NT2/D1 (cell line): ENCODE measurements at regions not wholly inside any gene's neighbourhood (a gene's known extent, or its start where the extent isn't known, plus 50 kb on each side); places are given as distances from the start of the nearest gene placed in this dataset.

ENCODE experiments used
- DNase-seq: peaks from one replicate; pipeline ENCODE4 v3.0.0-alpha.2; 2011; ENCODE audit warnings: low read depth, low spot score
- H3K27me3 ChIP-seq: 2 replicates; pipeline ENCODE4 v1.6.0; 2011; ENCODE audit warnings: mild to moderate bottlenecking; ENCODE audit not compliant: insufficient read length, insufficient read depth
- H3K36me3 ChIP-seq: 2 replicates; pipeline ENCODE4 v1.6.1; 2011; ENCODE audit warnings: mild to moderate bottlenecking, low read length, mixed read lengths; ENCODE audit not compliant: insufficient read depth, insufficient read length
- H3K4me1 ChIP-seq: 2 replicates; pipeline ENCODE4 v1.5.1; 2011; ENCODE audit not compliant: insufficient read depth, insufficient read length
- H3K4me3 ChIP-seq: 2 replicates; pipeline ENCODE4 v1.5.1; 2011; ENCODE audit warnings: low read depth; ENCODE audit not compliant: insufficient read length
- H3K9ac ChIP-seq: 2 replicates; pipeline ENCODE4 v1.6.0; 2011; ENCODE audit warnings: low read depth; ENCODE audit not compliant: insufficient read length
- H3K9me3 ChIP-seq: 2 replicates; pipeline ENCODE4 v1.5.1; 2011; ENCODE audit warnings: mild to moderate bottlenecking, low read length; ENCODE audit not compliant: insufficient read depth
- SUZ12 ChIP-seq: IDR thresholded peaks from 2 replicates; pipeline ENCODE4 v1.6.1; 2011; ENCODE audit not compliant: insufficient read length, insufficient read depth; ENCODE audit errors: extremely low read depth
- YY1 ChIP-seq: IDR thresholded peaks from 2 replicates; pipeline ENCODE4 v1.6.1; 2011; ENCODE audit not compliant: insufficient read length, insufficient read depth
- ZNF274 ChIP-seq: IDR thresholded peaks from 2 replicates; pipeline ENCODE4 v1.6.1; 2011; ENCODE audit warnings: mild to moderate bottlenecking, low read depth, low read length

DNA sequence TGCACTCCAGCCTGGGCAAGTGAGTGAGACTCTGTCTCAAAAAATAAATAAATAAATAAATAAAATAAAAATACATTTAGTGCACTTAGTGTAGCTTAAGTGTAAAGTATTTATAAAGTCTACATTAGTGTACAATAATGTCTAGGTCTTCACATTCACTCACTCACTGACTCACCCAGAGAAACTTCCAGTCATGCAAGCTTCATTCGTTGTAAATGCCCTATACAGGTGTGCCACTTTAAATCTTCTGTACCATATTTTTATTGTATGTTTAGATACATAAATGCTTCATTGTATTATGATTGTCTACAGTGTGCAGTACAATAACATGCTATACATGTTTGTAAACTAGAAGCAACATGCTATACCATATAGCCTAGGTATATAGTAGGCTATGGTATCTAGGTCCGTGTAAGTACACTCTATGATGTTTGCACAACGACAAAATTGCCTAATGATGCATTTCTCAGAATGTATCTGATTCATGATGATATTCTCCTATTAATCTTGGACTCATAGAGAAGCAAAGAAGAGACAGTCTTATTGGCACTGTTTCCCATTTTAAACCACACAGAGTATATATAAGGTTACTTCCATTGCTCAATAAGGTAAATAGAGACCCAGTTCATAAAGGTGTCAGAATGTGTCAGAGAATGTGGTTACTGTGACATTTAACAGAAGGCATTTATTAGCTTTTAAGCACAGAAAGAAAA, 1314.9 kb downstream of the CDH11 start:
- no peak overlapping the region for H3K9ac ChIP-seq
- H3K9me3 ChIP-seq = no peaks in the 10 kb centered on the region
- TF ChIP-seq YY1 (no peak), SUZ12 (no peak), ZNF274 (no peak)
- no peaks in the 10 kb centered on the region for H3K36me3 ChIP-seq
- H3K4me3 ChIP-seq = no peak overlapping the region
- DNase-seq = no peak
- H3K4me1 ChIP-seq = no peaks in the 10 kb centered on the region
- no peaks in the 10 kb centered on the region for H3K27me3 ChIP-seq

DNA sequence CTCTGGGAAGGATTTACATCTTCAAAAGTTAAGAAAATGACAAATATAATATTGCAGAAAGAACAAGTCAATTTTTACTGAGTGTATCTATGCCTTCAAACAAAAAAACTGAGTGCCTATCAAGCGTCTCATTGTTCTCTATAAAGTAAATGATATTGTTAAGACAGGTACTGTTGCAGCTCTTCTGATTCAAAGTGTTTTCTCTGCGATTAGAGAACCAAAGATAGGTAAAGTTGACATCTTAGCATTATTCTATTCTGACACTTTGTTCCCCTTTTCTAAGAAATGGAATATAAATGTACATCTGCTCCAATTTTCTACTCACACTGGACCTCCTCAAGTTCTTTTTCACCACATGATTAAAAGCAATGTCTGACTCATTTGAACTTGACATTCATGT, 1317.7 kb downstream of the CDH11 start:
- no peak for TF ChIP-seq ZNF274
- TF ChIP-seq SUZ12 = no peak
- no peak for TF ChIP-seq YY1
- Histone ChIP-seq H3K27me3 (no peaks in the 10 kb centered on the region), H3K9me3 (no peaks in the 10 kb centered on the region), H3K36me3 (no peaks in the 10 kb centered on the region), H3K4me3 (no peak overlapping the region), H3K4me1 (no peaks in the 10 kb centered on the region), H3K9ac (no peak overlapping the region)
- DNase-seq = no peak

DNA sequence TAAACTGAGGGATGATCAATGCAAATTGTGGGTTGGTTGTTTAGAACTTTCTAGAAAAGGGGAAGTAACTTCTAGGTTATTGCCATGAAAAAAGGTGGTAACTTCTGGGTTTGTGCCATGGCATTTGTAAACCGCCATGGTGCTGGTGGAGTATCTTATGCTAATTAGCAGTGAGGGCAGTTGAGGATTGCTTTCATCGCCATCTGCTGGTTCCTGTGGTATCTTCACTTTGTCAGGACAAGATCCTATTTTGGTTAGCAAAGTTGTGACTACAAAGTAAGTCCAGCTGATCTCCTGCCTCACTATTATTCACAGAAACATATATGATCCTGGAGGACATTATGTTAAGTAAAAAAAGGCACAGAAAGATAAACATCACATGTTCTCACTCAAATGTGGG, 1332.3 kb downstream of the CDH11 start:
- no peaks in the 10 kb centered on the region for H3K27me3 ChIP-seq
- no peak for TF ChIP-seq SUZ12
- TF ChIP-seq ZNF274 = no peak
- TF ChIP-seq YY1 = no peak

DNA sequence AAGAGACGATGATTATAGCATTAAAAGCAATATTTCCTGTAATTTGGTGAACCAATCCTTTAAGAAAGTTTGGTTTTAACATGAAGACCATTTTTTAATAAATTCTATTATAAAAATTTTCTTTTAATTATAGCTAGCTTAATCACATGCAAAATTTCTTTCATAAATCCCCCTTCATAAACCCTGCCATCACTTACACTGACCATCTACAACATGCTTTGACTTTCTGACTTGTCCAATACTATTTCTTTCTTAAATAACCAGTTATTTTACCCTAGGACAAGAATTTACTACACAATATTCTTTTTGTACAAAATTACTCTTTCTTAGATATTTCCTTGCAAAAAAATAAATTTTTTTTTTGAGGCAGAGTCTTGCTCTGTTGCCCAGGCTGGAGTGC, 1334.8 kb downstream of the CDH11 start:
- peaks cover 54% of the 10 kb centered on the region for H3K9me3 ChIP-seq
- no peak overlapping the region for H3K4me3 ChIP-seq
- no peaks in the 10 kb centered on the region for H3K27me3 ChIP-seq
- H3K4me1 ChIP-seq = no peaks in the 10 kb centered on the region
- no peak for TF ChIP-seq SUZ12
- TF ChIP-seq YY1 = no peak
- TF ChIP-seq ZNF274 = no peak
- no peaks in the 10 kb centered on the region for H3K36me3 ChIP-seq
- H3K9ac ChIP-seq = no peak overlapping the region
- DNase-seq = peak; percentile 8

More for the DNA sequence above, 1332.3 kb downstream of the CDH11 start:
- peak; percentile 18 for DNase-seq
- Histone ChIP-seq H3K4me3 (no peak overlapping the region), H3K4me1 (no peaks in the 10 kb centered on the region), H3K9me3 (peaks cover 50% of the 10 kb centered on the region), H3K9ac (no peak overlapping the region), H3K36me3 (no peaks in the 10 kb centered on the region)

DNA sequence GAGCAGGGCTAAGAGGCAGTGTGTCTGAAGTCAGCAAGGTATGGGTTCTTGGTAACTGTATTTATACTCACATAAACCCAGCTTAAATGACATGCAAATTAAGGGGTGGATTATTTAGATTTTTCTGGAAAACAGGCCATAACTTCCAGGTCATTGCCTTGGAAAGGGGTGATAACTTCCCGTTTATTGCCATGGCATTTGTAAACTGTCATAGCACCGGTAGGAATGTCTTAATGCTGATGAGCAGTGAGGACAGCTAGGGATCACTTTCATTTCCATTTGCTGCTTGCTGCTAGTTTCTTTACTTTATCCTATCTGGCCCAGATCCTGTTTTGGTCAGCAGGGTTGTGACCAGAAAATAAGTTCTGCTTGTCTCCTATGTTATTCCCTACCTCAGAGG, 1336.7 kb downstream of the CDH11 start:
- no peaks in the 10 kb centered on the region for H3K27me3 ChIP-seq
- TF ChIP-seq YY1 = no peak
- TF ChIP-seq ZNF274 = no peak
- no peak for TF ChIP-seq SUZ12
- no peaks in the 10 kb centered on the region for H3K36me3 ChIP-seq
- H3K4me1 ChIP-seq = no peaks in the 10 kb centered on the region
- no peak overlapping the region for H3K9ac ChIP-seq
- DNase-seq = no peak
- H3K4me3 ChIP-seq = no peak overlapping the region
- H3K9me3 ChIP-seq = peaks cover 54% of the 10 kb centered on the region

DNA sequence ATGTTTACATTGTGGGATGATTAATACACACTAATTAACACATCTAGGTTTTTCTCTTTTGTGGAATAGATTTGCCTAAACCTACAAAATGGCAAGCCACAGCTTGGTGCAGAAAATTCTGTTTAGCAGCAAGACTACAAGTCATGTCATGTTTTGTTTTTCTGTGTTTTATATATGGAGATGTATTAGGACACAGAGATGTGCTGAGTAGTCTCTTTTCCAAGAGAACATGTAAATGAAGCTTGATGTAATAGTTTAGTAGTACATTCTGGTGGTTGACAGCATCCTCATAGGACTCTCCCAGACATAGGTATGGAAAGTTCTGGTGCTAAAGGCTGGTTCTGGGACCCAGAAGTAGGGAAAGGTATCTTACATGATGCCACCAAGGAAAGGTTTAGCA, 1345.4 kb downstream of the CDH11 start:
- Histone ChIP-seq H3K9ac (no peak overlapping the region), H3K27me3 (no peaks in the 10 kb centered on the region), H3K4me3 (no peak overlapping the region), H3K36me3 (no peaks in the 10 kb centered on the region), H3K9me3 (no peaks in the 10 kb centered on the region), H3K4me1 (no peaks in the 10 kb centered on the region)
- TF ChIP-seq ZNF274 (no peak), YY1 (no peak), SUZ12 (no peak)
- no peak for DNase-seq

DNA sequence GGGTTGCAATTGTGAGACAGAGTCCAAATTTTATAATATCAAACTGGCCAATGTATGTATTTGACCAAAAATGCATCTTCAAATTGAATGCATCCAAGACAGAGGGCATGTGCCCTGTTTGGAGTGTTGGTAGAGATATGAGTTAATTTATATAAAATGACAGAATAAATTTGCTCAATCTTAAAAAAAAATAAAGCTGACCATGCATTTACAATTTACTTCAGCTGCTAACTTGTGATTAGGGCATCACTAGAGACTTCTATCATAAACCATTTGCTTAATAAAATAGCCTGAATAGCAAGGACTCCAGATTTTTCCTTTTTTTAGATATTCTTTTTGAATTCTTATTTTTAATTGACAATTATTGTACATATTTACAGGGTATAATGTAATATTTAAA, 1345.8 kb downstream of the CDH11 start:
- H3K4me3 ChIP-seq = no peak overlapping the region
- H3K4me1 ChIP-seq = no peaks in the 10 kb centered on the region
- no peak for DNase-seq
- no peak overlapping the region for H3K9ac ChIP-seq
- H3K9me3 ChIP-seq = no peaks in the 10 kb centered on the region
- no peaks in the 10 kb centered on the region for H3K36me3 ChIP-seq
- H3K27me3 ChIP-seq = no peaks in the 10 kb centered on the region
- TF ChIP-seq SUZ12 (no peak), YY1 (no peak), ZNF274 (no peak)

DNA sequence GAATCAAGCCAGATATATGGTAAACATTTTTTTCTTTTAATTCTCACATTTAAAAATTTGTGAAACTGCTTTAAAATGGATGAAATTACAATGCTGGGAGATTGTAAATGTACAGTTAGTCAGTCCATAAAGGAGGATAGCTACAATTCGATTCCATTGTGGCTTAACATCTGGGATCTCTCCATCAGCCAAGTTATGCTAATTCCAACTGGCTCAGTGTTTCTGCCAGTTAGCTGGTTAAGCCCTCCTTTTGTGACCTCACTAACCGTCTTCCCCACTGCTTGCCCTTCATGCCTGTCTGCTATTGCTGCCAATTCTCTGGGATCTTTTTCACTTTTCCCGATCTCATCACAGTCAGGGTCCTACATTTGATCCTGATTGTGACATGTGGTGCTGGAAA, 1347.6 kb downstream of the CDH11 start:
- Histone ChIP-seq H3K4me1 (no peaks in the 10 kb centered on the region), H3K9me3 (no peaks in the 10 kb centered on the region), H3K4me3 (no peak overlapping the region), H3K36me3 (no peaks in the 10 kb centered on the region), H3K9ac (no peak overlapping the region), H3K27me3 (no peaks in the 10 kb centered on the region)
- DNase-seq = no peak
- no peak for TF ChIP-seq ZNF274
- TF ChIP-seq YY1 = no peak
